Inflammatory macrophage (primary cell): ENCODE measurements at regions not wholly inside any gene's neighbourhood (a gene's known extent, or its start where the extent isn't known, plus 50 kb on each side); places are given as distances from the start of the nearest gene placed in this dataset.

ENCODE experiments used
- DNase-seq, 2 donors: peaks; one replicate each; pipeline ENCODE4 v3.0.0-alpha.2; 2020 to 2022

DNA sequence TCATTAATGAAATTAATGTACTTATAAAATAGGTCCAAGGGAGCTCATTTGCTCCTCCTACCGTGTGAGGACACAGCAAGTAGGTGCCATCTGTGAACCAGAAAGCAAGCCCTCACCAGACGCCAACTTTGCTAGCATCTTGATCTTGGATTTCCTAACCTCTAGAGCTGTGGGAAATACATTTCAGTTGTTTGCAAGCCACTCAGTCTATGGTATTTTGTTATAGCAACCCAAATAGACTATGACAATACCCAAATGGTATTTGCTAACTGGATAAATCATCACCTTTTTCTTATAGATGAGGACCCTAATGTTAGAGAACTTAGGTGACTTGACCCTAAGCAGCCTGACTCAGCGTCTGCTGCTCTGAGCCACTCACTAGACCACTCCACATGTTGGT, 379.6 kb downstream of the HRH4 start:
- DNase-seq: no peak

DNA sequence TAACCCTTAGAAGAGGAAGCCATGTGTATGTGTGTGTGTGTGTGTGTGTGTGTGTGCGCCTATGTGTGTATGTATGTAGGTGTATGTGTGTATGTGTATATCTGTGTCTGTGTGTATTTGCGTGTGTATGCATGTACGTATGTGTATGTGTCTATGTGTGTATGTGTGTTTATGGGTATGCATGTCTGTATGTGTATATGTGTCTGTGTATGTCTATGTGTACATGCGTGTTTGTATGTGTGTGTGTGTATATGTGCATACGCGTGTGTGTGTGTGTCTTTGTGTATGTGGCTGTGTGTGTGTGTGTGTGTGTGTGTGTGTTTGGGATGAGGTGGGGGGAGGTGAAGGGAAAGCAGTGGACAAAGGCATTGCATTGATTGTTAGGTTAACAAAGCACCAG, 380.2 kb downstream of the HRH4 start:
- DNase-seq: no peak

DNA sequence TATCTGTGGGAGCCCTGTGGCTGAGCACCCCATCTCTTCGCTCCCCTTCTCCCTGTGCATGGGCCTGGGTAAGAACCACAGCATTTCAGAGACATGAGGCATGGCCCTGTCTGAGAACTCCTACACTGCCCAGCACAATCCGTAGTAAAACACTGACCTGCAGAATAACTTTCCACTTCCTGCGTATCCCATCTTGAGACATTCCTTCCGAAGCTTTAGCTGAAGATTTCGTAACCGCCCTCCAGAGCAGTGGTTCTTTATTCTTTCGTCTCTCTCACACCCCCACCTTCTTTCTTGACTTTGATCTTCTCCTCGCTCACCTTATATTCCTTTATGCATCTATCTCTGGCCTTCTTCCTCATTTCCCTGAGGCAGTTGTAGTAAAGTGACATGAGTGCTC, 381.1 kb downstream of the HRH4 start:
- no peak for DNase-seq

DNA sequence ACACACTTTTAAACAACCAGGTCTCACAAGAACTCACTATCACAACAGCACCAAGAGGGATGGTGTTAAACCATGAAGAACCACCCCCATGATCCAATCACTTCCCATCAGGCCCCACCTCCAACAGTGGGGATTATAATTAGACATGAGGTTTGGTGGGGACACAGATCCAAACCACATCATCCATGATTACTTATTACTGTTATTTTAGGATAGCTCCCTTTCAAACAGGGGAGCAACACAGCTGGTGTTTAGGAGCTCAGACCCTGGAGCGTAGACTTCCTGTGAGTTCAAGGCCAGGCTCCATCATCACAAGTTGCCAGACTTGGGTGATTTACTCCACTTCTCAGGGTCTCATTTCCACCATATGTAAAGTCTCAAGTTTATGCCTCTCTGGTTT, 382.7 kb downstream of the HRH4 start:
- DNase-seq: no peak

DNA sequence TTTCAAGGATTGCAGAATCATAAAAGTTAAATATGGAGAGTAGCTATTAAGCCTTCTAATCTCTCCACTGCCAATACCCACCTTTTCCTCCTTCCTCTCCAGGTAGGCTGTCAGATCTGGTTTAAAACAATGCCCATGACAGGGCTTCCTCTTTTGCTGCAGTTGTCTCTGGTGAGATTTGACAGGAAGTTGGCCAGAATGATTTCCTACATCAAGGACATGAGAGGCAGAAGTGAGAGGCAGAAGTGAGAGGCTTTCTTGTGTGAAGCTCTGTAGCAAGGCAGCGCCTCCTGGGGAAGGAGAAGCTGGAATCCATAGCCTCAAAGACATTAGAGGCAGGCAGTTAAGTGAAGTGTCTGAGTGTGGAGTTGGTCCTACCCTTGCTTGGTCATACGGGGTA, 385.7 kb downstream of the HRH4 start:
- DNase-seq: peak; percentile 55 to 56

DNA sequence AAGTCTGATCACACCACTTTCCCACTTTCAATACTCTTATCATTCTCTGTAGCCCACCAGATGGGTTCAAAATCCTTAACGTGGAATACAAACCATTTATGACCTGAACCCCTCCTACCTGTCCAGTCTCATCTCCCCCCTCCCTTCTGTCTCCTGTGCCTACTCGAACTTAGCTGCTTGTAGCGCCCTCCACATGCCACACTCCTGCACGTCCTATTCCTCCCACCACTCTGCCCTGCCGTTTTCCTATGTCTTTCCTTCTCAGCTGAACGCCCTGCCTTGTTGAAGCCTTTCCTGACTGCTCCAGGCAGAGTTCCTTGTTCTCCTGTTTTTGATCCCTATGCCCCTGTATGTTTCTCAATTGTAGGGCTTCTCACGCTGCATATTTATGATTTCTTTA, 390.1 kb downstream of the HRH4 start:
- no peak for DNase-seq

DNA sequence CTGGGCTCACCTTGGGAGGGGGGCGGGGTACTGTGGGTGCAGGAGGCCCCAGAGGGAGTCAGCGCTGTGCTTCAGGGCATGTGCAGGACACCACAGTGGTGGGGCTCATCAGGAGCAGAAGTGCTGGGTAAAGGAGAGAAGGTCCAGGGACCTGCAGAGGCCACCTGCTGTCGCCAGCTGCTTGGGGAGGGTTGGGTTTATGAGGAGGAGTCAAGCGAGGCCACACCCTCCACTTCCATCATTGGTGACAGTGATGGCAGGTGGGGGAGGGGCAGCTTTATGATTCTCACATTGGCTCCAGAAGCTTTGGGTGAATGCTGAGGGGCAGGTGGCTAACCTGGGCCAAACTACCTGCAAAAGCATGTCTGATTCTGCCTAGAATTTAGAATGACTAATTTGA, 392.6 kb downstream of the HRH4 start:
- DNase-seq: no peak

DNA sequence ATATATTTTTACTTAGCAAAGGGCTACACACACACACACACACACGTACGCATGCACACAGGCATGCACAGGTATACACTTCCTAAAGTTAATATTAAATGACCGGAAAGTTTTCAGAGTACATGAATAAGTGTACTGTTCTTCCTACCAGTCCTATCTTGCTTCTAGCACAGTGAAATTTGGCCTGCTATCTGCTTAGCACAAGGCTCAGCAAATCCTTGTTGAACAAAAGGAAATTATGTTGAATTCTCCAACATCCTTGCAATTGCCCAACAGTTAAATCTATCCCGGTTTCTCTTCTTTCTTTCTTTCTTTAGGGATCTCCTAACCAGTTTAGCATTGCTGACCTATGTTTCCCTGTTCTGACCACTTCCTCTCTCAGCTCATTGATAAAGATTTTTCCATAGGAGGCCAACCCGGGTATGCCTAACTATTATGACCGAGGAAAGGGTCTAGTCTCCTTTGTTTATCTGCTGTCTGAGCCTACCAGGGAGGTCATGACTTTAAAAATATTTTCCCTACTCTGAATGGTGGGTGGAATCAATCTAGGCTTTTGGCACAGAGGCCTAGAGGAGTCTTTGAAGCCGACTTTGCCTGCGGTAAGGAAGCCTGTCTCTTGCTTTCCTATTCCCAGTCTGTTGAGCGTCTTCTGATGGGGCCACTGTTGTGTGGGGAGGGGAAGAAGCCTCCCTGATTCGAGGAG, 400.7 kb downstream of the HRH4 start:
- DNase-seq: no peak

DNA sequence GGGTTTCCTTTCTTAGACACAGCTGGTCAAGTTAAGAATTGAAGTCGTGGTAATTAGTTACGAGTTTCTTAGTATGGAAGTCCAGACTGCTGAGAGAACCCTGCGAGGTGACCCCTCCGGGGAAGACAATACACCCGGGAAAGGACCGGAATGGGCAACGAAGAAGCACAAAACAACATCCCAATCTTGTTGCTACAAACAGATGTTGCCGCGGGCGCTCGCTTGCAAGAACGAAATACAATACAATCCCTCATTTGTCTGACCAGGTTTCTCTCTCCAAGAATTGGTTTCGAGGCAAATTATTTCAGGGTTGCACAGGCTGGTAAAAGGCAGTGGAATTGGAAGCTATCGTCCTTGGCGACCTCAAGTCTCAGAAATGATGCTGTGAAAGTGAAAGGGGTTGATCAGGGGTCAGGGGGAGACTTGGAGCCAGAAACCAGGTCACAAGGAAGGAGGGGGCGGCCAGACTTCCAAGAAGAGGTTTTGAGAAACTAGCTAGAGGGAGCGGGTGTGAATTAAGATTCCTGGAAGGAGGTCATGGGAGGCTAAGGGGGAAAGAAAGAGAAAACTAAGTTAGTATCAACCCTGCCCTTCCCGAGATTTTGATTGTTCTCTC, 401.9 kb downstream of the HRH4 start:
- no peak for DNase-seq

DNA sequence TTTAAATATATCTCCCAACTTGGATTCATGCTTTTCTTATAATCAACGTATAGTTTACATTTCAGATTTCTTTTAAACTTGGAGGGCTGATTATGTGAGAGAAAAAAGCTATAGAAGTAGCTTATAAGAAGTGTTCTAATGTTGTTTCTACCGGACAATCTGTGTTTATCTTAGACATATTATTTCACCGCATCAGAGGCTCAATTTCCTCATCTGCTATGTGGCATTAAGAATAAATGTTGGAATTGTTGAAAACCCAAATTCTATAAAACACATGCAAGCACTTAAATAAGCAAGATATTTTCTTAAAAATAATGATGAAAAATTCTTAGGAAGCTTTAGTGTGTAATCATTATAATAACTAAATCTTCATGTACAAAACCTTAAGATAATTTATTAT, 407.9 kb downstream of the HRH4 start:
- no peak for DNase-seq

DNA sequence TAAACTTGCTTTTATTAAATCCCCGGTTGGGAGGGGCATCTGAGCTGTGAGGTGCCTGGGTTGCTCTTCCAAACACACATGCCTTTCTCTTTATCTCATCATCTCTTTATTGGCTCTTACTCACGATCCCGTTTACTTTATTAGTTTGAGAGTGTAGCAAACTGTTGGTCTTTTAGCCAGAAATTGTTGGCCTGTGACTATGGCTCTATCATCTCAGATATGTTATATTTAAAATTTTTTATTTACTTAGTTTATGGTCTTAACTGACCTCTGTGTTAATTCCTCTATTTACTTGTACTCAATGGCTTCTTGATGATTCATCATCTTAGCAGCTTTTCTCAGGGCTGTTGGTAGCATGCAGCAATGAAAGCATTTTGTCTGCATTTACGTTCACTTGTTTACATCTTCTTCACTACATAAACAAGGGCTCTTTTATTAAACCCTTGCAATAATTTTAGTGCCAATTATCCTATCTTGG, 408.4 kb downstream of the HRH4 start:
- DNase-seq: no peak

DNA sequence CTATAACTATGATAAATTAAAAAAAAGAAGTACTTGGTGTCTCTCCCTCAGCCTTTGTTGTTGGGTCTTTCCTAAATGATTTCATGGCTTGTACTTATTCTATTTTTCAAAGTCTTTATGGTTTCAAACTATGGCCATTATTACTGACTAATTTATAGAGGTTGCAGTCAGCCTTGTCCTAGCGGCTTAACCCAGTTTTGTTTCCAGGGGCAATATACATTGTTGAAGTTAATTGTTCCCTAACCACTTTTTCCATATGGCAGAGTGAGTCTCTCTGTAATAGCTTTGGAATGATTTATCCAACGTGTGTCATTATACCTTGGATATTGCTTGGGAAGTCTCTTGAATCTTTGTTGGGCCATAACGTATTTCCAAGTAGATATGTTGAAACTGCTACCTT, 408.8 kb downstream of the HRH4 start:
- no peak for DNase-seq

DNA sequence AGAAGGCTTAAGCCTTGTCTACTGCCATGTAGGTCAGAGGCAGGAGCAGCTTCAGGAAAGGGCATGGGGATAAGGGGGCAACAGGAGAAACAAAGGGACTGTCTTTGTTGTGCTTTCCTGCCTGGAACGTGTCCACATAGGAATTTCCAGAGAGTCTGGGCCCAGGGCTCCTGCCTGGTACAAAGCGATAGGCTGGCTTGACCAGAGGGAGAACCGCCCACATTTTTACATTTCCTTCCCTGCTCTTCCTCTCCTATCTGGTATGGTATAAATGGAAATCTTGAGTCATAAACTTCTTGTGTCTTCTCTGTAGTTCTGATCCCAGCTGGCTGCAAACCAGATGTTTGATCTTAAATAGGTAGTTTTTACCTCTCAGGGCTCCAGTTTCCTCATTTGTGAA, 414.8 kb downstream of the HRH4 start:
- DNase-seq: no peak

DNA sequence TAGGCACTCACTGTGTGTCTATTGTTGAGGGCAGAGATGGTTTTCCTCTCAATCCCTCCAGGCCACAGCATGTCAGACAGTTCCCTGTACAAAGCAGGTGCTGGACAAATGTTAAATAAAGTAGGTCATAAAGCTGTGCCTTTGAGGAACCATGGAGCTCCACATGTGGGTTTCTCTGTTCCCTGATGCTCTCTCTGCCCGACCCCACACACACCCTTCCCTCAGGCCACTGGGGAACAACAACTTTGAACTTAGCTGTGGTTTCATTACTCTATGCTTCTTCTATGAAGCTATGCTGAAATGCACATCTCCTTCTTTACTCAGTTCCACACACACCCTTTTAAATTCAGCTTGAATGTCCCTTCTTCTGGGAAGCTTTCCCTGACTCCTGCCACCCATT, 415.3 kb downstream of the HRH4 start:
- no peak for DNase-seq

DNA sequence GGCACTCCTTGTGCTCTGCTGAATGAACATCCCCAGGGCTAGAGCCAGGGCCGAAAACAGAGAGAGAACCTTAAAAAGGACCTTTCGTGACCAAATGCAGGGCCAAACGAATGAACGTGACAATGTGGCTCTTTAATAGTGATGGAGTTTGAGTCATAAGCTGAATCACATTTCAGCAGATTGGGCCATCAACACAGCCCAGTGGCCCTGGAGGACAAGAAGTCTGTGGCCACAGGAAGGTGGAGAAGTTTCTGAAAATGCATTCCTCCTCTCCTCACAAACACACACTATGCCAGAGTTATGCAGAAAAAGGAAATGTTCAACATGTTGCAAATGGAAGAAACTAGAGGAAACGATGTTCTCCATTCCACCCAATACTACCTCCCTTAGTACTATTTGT, 415.8 kb downstream of the HRH4 start:
- no peak for DNase-seq

DNA sequence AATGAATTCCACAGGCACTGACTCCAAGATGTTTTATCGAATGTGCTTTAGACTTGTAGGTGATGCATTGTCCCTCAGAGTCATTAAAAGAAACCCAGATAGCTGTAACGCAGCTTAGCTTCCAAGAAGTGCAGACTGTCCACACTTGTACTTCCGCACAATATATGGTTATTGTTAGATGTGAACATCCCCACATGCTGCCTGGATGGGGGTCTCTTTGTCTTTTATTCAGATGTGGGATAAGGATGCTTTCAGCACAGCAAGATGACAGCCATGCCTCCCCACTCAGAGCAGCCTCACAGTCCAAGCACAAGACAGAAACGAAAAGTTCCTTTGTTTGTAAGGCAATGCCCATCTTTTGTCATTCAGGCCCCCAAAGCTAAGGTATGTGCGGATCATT, 416.6 kb downstream of the HRH4 start:
- no peak for DNase-seq

DNA sequence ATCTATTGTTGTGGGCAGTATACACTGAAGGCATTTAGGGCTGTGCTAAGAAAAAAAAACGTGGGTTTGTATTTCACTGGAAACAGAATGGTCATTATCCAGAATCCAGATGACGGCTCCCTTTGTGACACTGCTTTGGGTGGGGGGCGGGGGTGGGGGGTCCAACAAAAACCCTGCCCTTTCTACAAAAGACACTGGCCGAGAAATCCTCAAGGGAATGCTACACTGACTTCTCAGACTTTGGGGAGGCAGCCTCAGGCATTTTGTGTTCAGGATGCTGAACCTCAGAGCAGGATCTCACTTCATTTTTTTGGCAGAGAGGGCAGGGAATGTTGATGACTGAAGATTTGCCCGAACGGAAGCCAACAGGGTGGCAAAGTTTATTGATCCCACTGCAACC, 417.1 kb downstream of the HRH4 start:
- DNase-seq: no peak

DNA sequence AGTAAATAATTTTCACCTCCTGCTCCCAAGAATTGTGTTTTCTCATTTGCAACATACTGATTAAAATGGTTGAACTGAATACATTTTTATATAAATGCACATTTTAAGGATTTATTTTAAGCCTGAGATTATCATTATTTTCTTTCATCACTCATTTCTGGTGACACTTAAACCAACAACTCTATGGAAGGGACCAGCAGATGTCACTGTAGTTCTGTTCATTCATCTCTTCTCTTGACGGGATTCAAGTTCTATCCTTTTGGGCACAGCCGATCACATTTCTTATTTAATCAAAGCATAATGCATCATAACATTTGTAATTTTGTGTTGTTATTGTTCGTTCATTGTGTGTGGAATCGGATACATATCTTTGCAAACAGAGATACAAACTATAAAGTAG, 417.9 kb downstream of the HRH4 start:
- DNase-seq: peak in 1 of 2 donors; percentile 2

DNA sequence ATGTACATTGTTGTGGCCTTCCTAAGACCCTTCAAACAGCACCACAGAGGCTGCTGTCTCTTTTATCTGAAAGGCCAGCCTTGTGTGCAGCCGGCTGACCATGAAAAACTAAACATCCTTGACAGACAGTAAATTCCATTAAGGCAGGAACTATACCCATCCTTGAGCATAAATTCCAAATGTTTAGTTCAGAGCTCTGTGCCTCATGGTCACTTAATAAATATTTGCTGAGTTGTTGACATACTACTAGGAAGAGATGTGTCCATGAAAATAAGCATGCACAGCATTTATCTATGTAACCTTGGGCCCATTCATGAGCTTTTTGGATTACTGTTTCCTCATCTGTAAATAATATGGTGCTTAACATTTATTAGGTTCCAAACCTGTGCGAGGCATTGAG, 424.8 kb downstream of the HRH4 start:
- no peak for DNase-seq

DNA sequence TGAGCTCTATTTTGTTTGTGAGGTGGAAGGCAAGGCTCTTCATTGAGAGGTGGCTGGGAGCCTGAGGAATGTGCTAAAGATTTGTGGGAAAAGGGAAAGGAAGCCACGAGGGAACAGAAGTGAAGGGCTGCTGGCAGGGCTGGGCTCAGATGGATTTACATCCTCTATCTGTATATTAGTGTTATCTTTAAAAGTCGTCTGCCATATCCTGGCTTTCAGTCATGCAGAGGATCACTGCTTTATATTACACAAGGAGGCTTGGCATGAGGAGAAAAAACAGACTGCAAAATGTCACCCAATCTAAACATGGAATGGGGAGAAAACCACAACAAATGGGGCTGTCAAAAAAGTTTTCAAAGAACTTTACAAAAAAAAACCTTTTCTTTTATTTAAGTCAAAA, 434.4 kb downstream of the HRH4 start:
- no peak for DNase-seq

DNA sequence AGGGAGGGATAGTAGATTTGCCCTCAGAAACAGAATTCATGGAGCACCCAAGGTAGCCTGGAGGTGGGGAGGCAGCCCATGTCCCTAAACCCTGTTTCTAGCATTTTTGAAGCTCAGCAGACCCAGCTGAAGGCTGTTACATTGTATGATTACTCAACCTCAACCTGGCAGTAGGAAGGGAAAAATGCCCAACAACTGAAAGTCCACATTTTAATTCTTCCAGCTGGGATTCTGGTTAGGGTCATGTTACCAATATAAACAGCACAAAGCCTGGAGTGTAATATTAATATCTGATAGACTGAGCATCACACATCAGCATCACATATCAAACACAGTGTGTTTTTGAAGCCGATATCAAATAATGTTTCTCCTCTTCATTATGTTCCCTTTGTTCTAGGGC, 437.0 kb downstream of the HRH4 start:
- DNase-seq: no peak

DNA sequence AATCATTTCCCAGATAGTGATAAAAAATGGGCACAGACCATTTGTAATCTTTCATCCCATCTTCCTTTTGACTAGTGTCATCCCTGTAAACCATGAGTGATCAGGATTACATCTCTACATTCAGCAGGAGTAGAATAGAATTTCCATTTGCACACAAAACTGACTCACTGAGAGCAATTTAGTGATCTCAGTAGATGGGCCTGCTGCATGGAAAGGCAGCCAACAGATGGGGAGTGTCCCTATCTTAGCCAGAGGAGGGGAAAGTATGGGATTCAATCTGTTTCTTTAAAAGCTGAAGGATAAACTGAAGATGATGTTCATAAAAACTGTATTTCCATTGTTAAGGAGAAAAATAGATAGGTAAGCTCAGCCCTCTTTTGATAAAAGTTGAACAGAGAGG, 441.7 kb downstream of the ZNF521 start:
- no peak for DNase-seq

DNA sequence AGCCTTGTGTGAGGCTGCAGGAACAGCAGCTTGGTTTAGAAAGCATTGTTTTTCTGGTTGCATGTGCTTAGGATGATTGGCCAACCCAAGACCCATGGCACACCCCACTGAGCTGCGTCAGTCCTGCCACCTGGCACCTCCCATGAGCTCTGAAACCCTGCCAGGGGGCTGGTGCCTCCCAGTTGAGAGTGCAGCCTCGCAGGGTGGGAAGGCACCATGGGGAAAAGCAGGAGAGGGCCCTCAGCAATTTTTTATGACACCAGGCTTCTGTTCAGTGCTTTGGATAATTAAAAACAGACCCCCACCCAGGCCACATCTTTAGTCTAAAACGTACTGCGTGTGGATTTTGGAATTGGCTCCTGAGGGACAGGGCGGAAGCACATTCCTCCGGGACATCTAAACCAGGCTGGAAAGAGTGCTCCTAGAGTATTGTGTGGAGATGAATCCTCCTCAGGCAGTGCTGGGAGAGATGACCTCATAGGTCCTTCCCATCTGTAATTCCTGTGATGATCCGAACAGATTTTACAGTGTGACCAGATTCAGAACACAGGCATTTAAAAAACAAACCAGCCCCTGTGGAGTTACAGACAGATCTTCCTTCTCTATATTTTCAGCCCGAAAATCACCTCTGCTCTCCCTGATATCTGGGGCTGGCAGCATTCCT, 438.3 kb downstream of the ZNF521 start:
- no peak for DNase-seq

DNA sequence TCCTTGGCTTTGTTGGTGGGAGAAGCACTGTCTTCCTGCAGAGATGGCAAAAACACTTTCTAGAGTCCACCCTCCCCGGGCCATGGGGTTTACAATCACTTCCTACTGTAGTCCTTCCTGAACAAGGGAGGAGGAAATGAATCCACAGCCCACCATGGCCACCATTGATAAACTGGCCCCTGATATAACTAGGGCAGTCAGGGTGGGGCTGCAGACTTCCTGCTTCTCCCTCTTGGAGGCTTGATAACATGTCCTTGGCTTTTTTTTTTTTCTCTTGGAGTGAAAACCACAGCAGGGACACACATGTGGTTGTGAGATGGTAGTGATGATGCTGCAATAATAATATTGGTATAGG, 437.8 kb downstream of the ZNF521 start:
- DNase-seq: no peak
